Right renal pelvis (tissue), 4 donors: ENCODE measurements at regions not wholly inside any gene's neighbourhood (a gene's known extent, or its start where the extent isn't known, plus 50 kb on each side); places are given as distances from the start of the nearest gene placed in this dataset.
"Not testable (repeated sequence)": the region's sequence is repeated elsewhere in the genome, so short reads cannot be mapped to it uniquely, and the experiment has no call there.

Source experiments
- DNase-seq, 4 donors: peaks; one replicate each; pipeline ENCODE4 v3.0.0-alpha.2; 2013; ENCODE audit warnings: low read depth in 4 of 4, low spot score in 3 of 4, missing footprints in 1 of 4

DNA sequence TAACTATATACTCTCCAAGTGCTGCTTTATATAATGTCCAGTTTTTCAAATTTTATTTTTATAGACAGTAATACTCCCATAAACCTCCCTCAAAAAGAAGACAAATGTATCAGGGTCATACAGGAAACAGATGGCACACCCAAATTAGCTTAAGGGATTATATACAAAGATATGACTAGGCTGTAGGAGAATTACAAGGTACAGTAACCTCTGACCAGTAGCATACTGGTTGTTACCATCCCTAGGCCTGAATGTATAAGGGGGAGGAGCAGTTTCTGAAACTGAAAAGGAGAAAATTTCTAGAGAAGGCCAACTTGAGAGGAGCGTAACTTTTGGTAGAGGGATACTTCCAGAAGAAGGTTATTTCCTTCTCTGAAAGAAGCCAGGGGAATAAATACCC, 122.6 kb upstream of the NBPF19 start:
- not testable (repeated sequence) for DNase-seq

DNA sequence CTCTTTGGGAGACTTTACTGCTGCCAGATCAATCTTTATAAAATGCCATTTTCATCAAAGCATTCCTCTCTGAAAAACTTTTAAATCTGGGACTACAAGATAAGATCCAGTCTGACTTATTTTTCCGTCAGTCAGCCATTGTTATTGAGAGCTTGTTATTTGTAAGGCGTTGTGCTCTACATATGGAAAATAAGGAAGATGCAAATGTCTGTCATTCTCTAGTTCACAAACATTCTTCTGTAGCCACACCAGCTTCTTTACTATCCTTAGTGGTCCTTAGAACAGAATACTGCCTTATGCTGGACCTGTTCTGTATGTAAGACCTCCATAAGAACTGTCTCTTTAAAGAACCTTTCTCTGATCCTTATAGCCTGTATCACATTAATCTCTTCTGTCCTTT, 120.3 kb upstream of the NBPF19 start:
- DNase-seq = not testable (repeated sequence)

DNA sequence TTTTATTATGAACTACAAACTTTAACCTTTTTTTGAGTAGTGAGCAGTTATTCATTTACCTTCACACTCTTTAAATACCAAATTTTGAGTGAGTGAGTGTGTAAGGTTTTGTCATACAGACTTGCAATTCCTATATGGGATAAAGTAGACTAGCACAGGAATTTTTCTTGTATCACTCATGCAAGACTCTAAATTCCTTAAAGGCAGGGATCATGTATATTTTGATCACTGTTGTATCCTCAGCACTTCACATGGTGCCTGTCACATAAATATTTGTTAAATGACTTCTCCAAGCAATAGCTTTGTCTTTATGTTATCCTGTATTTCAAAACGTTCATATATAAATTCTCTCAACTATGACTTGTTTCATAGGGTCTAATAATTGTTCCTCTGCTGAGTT, 119.1 kb upstream of the NBPF19 start:
- DNase-seq = not testable (repeated sequence)

DNA sequence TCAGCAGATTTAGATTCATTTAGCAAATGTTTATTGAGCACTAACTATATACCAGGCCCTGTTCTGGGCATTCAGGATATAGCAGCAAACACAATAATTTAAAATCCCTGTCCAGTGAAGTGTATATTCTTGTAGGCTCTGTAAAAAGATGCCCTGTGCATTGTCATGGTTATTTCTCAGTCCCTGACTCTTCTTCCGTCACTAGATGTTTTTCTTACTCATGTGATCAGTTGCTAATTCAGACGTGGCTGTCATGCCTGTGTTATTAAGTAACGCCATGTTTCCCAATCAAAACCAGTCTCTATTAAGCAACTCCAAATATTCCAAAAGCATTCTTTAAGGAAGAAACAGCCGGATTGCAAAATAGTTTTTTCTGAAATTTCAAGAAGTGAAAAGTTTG, 118.7 kb upstream of the NBPF19 start:
- DNase-seq = not testable (repeated sequence)

DNA sequence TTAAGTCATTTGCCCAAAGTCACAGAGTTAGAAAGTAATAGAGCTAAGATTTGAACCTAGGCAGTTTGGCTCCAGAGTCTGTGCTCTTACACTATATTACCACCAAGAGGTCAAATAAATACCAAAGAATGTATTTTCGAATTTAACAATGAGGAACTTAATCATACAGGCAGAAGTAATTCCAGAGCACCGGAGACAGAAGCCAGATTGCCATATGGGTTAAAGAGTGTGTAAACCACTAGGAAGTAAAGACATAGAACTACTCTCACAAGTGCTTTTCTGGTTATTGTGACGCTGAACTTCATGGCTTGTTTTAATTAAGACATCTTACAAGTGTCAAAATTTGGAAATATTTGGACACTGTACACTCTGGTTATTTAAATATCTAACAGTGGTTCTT, 114.5 kb upstream of the NBPF19 start:
- DNase-seq = not testable (repeated sequence)

DNA sequence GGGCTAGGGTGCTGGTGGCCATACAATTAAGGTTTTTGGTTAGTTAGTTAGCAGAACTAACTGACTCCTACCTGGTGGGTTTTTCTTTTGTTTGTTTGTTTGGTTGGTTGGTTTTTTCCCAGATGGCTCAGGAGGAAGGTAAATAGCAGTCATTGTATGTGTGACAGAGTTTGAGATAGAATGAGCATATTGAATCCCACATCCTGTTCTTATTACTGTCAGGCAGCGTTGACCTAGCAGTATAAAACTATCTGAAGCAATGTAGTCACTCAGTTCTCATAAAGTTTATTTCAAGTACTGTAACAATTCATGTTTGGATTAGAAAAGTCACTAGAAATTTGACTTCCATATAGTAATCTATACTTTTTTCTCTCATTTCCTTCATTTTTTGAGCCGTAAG, 113.5 kb upstream of the NBPF19 start:
- DNase-seq = not testable (repeated sequence)

DNA sequence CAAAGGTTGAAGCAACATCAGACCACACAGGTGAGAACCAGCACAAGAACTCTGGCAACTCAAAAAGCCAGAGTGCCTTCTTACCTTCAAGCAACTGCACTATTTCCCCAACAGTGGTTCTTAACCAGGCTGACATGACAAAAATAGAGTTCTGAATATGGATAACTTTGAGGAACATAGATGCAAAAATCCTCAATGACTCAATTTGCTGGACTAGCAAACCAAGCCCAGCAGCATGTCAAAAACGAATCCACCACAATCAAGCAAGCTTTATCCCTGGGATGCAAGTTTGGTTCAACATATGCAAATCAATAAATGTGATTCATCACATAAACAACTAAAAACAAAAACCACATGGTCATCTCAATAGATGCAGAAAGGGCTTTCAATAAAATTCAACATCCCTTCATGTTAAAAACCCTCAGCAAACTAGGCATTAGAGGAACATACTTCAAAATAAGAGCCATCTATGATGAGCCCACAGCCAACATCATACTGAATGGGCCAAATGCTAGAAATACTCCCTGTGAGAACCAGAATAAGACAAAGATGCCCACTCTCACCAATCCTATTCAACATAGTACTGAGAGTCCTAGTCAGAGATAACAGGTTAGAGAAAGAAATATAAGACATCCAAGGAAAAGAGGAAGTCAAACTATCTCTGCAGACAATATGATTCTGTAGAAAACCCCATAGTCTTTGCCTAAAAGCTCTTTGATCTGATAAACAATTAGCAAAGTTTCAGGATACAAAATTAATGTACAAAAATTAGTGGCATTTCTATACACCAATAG, 110.5 kb upstream of the NBPF19 start:
- DNase-seq = not testable (repeated sequence)

DNA sequence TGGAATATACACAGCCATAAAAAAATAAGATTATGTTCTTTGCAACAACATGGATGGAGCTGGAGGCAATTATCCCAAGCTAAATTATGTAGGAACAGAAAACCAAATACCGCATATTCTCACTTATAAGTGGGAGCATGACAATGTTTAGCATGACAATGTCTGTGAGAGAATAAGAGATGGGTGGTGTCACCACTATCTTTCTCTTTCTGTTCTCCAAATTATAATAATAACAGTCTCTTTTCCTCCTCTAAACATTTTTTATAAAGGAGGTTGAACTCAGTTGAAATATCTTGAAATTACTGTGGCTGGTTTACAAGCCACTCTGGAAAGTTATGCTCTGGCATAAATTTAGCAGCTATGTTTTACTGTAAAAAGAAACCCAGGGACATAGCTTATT, 108.4 kb upstream of the NBPF19 start:
- not testable (repeated sequence) for DNase-seq

DNA sequence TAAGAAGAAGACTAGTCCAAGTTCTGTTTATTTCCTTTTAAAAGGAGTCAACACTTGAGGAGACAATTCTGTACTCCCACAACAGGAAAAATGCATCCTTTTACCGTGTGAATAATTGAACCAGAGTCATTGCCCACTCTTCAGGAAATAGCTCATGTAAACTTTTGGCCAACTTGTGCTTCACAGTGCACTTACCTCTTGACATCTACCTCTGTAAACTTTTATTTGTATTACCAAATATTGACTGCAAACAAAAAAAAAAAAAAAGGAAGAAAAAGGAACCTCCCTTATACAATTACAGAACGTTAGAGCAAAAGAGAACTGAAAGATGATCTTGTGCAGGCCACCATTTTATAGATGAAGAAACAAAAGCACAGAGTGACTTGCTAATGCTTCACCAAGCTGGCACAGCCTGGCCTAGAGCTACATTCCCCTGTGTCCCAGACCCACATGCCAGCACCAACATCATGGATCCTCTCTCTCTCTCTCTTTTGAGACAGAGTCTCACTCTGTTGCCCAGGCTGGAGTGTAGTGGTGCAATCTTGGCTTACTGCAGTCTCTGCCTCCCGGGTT, 107.3 kb upstream of the NBPF19 start:
- DNase-seq = not testable (repeated sequence)

DNA sequence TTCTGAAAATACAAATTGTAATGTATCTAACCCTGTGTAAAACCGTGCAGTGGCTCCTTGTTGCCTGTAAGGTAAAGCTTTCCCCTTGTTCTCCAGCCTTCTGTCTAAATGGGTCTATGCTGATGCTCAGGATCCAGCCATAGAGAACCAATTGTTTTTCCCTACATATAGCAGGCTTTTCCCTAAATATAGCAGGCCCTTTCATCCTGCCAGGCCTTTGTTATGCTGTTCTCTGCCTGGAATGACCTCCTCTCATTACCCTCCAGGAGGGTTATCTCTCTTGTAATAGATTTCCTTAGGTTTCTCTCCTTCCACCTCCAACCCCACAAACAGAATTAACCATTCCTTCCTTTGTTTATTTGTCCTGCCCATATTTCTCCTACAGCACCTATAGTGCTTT, 106.5 kb upstream of the NBPF19 start:
- not testable (repeated sequence) for DNase-seq

DNA sequence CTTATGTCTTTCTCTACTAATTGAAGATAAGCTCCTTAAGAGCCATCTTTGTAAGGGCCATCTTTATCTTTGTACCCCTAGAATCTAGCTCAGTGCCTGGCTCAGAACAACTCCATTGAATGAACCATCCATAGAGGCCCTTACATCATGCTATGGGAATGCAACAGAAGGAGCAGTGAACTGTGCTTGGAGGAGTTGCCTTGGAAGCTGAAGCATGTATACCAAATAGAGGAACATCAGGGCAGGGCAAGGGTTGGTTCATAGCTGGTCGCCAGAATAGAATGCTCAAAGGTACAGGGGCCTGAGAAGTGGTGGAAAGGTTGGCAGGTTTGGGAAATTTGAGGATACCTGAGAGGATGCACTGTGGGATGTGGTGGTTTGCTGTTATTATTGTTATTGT, 105.8 kb upstream of the NBPF19 start:
- DNase-seq = not testable (repeated sequence)

DNA sequence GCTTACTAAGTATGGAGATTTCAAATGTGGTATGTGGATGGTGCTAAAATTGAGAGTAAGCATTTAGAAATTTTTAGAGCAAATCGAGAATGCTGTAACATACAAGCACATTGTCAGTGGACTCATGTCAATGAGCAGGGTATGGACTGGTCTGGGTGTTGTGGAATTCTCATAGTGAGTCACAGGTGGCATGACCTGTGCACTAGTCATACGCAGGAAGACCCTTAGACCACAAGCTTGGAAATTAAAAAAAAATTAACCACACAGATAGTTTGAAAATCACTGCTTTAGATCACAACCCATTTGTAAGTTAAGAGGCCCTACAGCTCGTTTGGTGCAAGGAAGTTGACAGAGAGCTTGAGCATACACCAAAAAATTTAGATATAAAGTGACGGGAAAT, 102.9 kb upstream of the NBPF19 start:
- not testable (repeated sequence) for DNase-seq

DNA sequence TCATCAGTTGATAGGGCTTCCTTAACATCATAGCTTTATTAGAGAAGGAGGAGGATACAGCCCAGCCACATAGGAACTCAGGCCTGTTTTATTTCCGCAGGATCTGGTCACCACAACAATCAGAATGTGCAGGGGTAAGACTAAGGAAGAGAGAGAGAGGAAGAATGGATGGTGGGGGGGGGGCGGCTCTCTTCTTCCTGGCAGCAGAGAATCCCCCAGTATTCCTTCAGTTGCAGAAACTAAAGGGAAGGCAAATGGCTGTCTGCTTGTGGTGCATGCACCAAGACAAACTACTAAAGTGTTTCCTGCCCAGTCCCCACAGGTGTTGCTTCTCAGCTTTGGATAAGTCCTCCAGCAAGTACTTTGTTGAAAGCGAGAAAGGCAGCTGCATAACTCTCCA, 96.4 kb upstream of the NBPF19 start:
- not testable (repeated sequence) for DNase-seq

DNA sequence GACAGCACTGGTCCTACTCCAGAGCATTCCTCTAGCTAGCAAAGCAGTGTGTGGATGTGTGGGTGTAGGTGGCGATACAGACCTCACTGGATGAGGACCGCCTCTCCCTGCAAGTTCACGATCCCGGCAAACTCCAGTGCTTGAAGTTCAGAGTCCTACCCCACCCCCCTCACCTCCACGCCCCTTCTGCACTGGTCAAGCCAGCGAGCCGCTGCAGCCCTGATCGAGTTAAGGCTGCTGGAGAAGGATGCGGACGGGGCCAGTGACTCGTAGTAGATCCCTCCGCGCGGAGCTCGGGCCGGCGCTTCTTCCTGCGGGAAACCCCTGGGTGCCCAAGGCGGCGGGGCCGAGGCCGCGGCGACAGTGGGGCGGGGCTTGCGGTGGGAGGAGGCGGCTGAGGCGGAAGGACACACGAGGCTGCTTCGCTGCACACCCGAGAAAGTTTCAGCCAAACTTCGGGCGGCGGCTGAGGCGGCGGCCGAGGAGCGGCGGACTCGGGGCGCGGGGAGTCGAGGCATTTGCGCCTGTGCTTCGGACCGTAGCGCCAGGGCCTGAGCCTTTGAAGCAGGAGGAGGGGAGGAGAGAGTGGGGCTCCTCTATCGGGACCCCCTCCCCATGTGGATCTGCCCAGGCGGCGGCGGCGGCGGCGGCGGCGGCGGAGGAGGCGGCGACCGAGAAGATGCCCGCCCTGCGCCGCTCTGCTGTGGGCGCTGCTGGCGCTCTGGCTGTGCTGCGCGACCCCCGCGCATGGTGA, 84.5 kb upstream of the NBPF19 start:
- peak in 3 of 4 donors; percentile 42 to 43 (median 43) for DNase-seq

DNA sequence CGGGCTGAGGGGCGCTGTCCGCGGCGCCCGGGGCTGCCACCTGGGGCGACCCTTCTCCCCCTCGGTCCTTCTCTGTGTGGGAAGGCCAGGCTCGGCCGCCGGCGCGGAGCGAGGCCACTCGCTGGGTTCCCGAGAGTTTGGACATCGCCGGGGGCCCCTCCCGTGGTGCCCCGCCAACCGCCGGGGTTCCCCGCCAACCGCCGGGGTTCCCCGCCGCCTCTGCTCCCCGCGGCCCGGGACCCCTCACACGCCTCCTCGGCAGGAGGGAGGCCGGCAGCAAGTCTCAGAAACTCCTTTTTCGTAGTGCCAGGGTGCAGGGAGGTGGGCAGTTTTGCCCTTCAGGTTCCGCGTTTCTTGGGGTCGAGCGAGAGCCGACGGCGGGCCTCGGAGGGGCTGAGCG, 83.9 kb upstream of the NBPF19 start:
- not testable (repeated sequence) for DNase-seq

DNA sequence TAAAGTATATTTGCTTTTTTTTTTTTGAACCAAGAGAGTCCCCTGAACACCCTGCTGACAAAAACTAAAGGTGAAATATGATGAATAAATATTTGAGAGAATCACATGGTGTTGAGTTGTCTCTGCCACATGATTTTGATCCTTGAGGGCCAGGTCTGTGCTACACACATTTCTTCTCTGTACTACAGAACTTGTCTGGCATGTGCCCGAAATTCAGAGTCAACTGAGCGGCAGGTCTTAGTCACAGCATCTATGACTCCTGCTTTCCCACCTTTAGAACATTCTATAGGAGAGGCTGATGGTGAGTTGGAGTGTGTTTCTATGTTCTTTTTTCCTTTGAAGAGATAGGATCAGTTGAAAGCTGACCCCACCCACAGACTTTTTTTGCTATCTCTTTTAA, 79.0 kb upstream of the NBPF19 start:
- not testable (repeated sequence) for DNase-seq

DNA sequence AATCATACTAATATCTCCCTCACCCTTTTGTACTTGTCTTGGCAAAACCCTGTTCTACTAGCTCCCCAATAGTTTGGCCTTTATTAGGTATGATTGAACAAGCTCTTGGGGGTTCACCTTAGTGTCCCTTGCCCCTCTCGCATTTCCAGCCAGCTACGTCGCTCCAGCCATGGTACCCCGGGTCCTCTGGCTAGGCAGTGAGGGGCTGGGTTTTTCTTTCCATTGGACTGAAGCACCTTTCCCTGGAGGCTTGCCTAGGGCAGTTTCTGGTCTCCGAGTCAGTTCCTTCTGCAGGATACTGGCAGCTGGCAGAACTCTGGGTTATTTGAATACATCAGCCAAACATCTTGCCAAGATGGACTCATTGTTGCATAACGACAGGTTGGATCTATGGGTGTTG, 76.3 kb upstream of the NBPF19 start:
- DNase-seq = not testable (repeated sequence)

DNA sequence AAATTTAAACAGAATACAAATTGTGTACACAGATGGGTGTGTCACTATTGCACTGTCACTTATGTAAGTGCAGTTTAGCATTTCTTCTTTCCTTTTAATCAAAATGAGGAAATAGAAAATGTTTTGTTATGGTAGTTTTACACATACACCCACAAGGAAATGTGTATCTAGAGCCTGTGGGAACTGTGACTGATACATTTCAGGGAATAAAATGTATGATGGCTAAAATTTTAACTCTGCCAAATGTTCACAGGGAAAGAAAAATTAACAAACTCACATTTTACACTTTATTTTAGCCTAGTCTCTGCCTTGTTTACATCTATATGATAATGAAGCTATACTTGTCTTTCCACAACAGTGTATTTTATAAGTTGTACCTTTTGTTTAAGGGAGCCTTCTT, 66.4 kb upstream of the NBPF19 start:
- not testable (repeated sequence) for DNase-seq

DNA sequence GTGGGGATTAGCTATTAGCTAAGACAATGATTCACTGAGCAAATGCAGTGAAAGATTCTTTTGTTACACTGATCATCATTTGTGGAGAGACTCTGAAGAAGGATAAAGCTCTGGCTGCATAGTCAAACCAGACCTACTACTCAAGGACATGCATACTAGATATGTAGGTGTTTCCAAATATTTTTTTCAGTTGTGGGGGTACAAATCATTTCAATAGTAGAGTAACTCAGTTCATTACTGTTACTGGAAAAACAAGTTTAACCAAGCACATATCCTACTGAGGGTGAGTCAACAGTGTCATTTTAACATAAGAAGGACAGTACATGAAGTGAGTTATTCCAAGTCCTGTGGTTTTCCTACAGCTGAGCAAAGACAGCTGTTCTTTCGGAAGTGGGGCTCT, 59.5 kb upstream of the NBPF19 start:
- DNase-seq = not testable (repeated sequence)

DNA sequence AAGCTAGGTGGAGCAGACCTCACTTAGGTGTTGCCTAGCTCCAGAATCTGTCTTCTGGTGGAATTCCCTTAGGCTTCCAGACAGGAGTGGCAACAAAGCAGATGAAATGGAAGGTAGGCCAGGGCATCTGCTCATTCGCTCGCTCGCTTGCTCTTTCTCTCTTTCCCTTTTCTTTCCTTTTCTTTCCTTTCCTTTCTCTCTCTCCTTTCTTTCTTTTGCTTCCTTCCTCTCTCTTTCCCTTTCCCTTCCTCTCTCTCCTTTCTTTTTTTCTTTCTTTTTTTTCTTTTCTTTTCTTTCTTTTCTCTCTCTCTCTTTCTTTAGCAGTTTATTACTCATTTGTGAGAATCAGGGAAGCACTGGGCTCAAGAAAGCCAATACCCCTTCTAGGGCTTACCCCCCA, 56.1 kb upstream of the NBPF19 start:
- DNase-seq = not testable (repeated sequence)

DNA sequence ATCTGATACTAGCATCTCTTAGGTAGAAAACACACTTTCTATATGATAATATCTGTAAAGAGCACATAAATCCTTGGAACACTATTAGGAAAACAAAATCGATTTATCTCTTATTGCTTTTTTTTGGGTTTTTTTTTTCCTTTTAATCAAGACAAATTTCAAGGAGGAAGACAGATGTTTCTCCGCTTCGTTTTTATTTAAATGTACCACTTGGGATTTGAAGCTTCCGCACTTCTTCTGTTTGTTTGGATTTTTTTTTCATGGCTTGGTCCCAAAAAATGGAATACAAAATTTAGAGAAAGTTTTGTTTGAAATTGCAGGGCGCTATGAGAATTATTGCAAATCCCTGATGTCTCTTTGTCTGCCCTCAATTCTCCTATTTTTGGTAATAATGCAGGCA, 51.7 kb upstream of the NBPF19 start:
- not testable (repeated sequence) for DNase-seq
